Calu3 (cell line): ENCODE measurements at regions not wholly inside any gene's neighbourhood (a gene's known extent, or its start where the extent isn't known, plus 50 kb on each side); places are given as distances from the start of the nearest gene placed in this dataset.
"Not testable (repeated sequence)": the region's sequence is repeated elsewhere in the genome, so short reads cannot be mapped to it uniquely, and the experiment has no call there.

ENCODE experiments used
- BruUV-seq: library from RNA; stranded (reverse); fragments of 400-500 nt; replicated peaks from 2 replicates; lab custom pipeline; 2021; lab: Mats Ljungman, UMichigan
- CTCF ChIA-PET: fragments of 300-600 bp; sonication (Branson Sonifier 250); formaldehyde crosslinking; loops from one replicate; lab custom pipeline; 2022; ENCODE audit warnings: antibody characterized with exemption; lab: Charles Lee
- DNase-seq: peaks from one replicate; pipeline ENCODE4 v3.0.0; 2022
- H3K27ac Mint-ChIP-seq: one replicate; pipeline ENCODE4 v1.8.0; 2022; ENCODE audit warnings: mixed read lengths; ENCODE audit not compliant: unreplicated experiment
- H3K27me3 Mint-ChIP-seq: one replicate; pipeline ENCODE4 v1.8.0; 2022; ENCODE audit warnings: mixed read lengths; ENCODE audit not compliant: unreplicated experiment
- H3K36me3 Mint-ChIP-seq: one replicate; pipeline ENCODE4 v1.8.0; 2022; ENCODE audit warnings: mild to moderate bottlenecking, moderate library complexity, mixed read lengths; ENCODE audit not compliant: insufficient read depth, unreplicated experiment
- H3K4me1 Mint-ChIP-seq: one replicate; pipeline ENCODE4 v1.8.0; 2022; ENCODE audit warnings: mild to moderate bottlenecking, low read depth, mixed read lengths; ENCODE audit not compliant: unreplicated experiment
- H3K4me3 Mint-ChIP-seq: one replicate; pipeline ENCODE4 v1.8.0; 2022; ENCODE audit warnings: mild to moderate bottlenecking, low read depth, moderate library complexity, mixed read lengths; ENCODE audit not compliant: unreplicated experiment
- H3K9me3 Mint-ChIP-seq: one replicate; pipeline ENCODE4 v1.8.0; 2022; ENCODE audit warnings: low read depth, mixed read lengths; ENCODE audit not compliant: unreplicated experiment
- intact Hi-C: fragments of 100-400 bp; cut with micrococcal nuclease; formaldehyde crosslinking; loops from one replicate; pipeline ENCODE4 v1.10.0; 2022; ENCODE audit not compliant: unreplicated experiment
- TF ChIP-seq, protein P1 (sequence below): fragments of 200-600 bp; IDR thresholded peaks from one replicate; pipeline ENCODE4 v1.8.0; 2022; ENCODE audit warnings: antibody characterized with exemption; ENCODE audit not compliant: unreplicated experiment

DNA sequence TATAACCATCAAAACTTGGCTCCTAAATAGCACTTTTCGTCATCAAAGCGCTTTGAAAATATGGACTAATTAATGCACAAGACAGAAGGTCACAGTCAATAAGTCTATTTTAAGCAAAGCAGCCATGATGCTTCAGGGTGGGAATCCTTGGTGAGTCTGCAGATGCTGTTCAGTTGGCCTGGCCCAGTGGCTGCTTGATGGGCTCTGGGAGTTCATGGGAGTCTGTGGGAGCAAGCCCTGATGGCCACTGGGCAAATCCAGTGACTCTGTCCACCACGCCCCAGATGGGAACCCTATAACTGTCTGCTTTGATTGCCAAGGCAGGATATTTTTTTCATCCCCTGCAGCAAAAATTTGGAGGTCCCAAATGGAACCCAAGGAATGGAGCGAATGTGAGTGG is 95.7 kb upstream of the CTBP2 start:
- intact Hi-C loops: no loop called here
- no TSS peak for BruUV-seq
- DNase-seq: no peak
- Mint-ChIP-seq H3K9me3 (peaks cover 6% of the 10 kb centered on the region), H3K27ac (no peak overlapping the region), H3K27me3 (peaks cover 16% of the 10 kb centered on the region), H3K4me3 (no peak overlapping the region), H3K36me3 (no peaks in the 10 kb centered on the region), H3K4me1 (no peaks in the 10 kb centered on the region)
- CTCF ChIA-PET: no interaction called here
- TF ChIP-seq, protein P1, sequence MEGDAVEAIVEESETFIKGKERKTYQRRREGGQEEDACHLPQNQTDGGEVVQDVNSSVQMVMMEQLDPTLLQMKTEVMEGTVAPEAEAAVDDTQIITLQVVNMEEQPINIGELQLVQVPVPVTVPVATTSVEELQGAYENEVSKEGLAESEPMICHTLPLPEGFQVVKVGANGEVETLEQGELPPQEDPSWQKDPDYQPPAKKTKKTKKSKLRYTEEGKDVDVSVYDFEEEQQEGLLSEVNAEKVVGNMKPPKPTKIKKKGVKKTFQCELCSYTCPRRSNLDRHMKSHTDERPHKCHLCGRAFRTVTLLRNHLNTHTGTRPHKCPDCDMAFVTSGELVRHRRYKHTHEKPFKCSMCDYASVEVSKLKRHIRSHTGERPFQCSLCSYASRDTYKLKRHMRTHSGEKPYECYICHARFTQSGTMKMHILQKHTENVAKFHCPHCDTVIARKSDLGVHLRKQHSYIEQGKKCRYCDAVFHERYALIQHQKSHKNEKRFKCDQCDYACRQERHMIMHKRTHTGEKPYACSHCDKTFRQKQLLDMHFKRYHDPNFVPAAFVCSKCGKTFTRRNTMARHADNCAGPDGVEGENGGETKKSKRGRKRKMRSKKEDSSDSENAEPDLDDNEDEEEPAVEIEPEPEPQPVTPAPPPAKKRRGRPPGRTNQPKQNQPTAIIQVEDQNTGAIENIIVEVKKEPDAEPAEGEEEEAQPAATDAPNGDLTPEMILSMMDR: no peak

DNA sequence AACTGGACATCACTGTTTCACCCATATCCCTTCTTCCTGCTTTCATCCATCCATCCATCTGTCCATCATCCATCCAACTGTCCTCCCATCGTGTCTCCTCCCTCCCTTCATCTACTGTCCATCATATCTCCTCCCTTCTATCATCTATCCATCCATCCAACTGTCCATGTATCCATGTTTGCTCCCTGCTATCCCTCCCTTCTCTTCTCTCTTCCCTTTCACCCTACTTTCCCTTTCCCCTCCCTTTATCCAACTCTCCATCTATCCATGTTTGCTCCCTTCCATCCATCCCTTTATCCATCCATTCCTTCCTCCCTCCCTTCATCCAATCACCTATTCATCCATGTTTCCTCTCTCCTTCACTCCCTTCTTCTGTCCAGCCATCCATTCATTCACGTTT is 92.6 kb upstream of the CTBP2 start:
- BruUV-seq: no TSS peak
- TF ChIP-seq, protein P1: no peak
- H3K27me3 Mint-ChIP-seq: peaks cover 16% of the 10 kb centered on the region
- no peaks in the 10 kb centered on the region for H3K4me1 Mint-ChIP-seq
- intact Hi-C loops: no loop called here
- no peak overlapping the region for H3K4me3 Mint-ChIP-seq
- no peak overlapping the region for H3K27ac Mint-ChIP-seq
- CTCF ChIA-PET: no interaction called here
- H3K9me3 Mint-ChIP-seq: peaks cover 3% of the 10 kb centered on the region
- no peaks in the 10 kb centered on the region for H3K36me3 Mint-ChIP-seq
- no peak for DNase-seq

- intact Hi-C loops, H3K9me3 Mint-ChIP-seq, BruUV-seq, H3K4me1 Mint-ChIP-seq, H3K27ac Mint-ChIP-seq, DNase-seq, H3K36me3 Mint-ChIP-seq, CTCF ChIA-PET, H3K4me3 Mint-ChIP-seq: not testable (repeated sequence)
- peaks cover 28% of the 10 kb centered on the region for H3K27me3 Mint-ChIP-seq
These were observed 90.5 kb upstream of the CTBP2 start for GRCh38 chr10:125250834-125251233.

DNA sequence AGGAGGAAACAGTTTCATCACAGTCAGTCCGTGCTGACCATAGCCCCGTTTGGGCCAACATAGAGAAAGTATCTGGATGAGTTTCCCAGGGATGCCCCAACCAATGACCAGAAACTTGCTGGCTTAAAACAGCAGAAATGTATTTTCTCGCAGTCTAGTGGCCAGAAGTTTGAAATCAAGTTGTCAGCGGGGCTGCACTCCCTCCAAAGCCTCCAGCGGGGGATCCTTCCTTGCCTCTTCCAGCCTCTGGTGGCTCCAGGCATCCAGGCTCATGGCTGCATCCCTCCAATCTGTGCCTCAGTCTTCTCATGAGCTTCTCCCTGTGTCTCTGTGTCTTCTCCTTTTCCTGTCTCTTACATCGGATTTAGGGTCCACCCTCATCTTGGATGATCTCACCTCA is 89.6 kb upstream of the CTBP2 start:
- no peak for DNase-seq
- peaks cover 36% of the 10 kb centered on the region for H3K27me3 Mint-ChIP-seq
- no peak overlapping the region for H3K27ac Mint-ChIP-seq
- TF ChIP-seq, protein P1: no peak
- CTCF ChIA-PET: no interaction called here
- no peaks in the 10 kb centered on the region for H3K4me1 Mint-ChIP-seq
- no TSS peak for BruUV-seq
- H3K4me3 Mint-ChIP-seq: no peak overlapping the region
- peaks cover 3% of the 10 kb centered on the region for H3K9me3 Mint-ChIP-seq
- intact Hi-C loops: no loop called here
- H3K36me3 Mint-ChIP-seq: no peaks in the 10 kb centered on the region

DNA sequence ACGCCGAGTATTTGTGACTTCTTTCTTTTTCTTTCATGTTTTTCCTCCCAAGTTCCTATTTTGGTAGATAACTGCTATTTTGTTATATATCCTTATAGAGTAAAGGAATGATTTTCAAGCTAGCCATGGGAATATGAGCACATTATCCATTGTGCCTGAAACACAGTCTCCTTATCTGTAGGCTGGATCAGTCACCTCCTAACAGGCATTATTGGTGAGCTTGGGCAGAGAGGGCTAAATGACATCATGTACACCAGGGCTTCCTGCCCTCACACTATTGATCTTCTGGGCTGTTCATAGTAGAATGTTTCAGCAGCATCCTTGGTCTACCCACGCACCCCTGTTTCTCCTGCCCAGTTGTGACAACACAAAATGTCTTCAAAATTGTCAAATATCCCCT is 88.1 kb upstream of the CTBP2 start:
- H3K27ac Mint-ChIP-seq: no peak overlapping the region
- H3K4me1 Mint-ChIP-seq: no peaks in the 10 kb centered on the region
- CTCF ChIA-PET: interaction anchor here (0.5 kb wide), 1 partner anchor 47 kb away, joined by 4 read pairs; no protein-coding TSS in a partner anchor
- peaks cover 3% of the 10 kb centered on the region for H3K9me3 Mint-ChIP-seq
- TF ChIP-seq, protein P1: no peak
- no peak for DNase-seq
- H3K4me3 Mint-ChIP-seq: no peak overlapping the region
- peaks cover 34% of the 10 kb centered on the region for H3K27me3 Mint-ChIP-seq
- H3K36me3 Mint-ChIP-seq: no peaks in the 10 kb centered on the region
- intact Hi-C loops: no loop called here
- BruUV-seq: no TSS peak
